ENCODE measurements at regions not wholly inside any gene's neighbourhood (a gene's known extent, or its start where the extent isn't known, plus 50 kb on each side); places are given as distances from the start of the nearest gene placed in this dataset.

DNA sequence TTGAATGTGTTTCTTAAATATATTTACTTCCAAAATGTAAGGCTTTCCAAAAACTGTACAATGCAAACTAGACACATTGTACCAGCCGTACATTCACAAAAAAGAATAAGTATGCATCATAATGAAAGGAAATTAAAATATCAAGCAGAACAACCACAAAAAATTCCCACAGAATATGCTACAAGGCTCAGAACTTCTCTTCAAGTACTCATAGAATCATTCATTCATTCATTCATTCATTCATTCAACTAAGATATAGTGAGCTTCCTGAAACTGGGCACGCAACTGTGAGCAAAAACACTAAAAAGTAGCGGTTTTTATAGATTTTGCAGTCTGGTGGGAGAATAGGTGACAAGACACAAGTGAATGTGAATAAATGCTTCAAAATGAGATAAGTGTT lies 690.1 kb downstream of the KCNA4 start:
- TF ChIP-seq CTCF (IDR thresholded peaks at IDR 0.05; ENCODE audit: low read depth, low read length, poor library complexity, severe bottlenecking) (no peak), EZH2phosphoT487 (IDR thresholded peaks at IDR 0.05; ENCODE audit: borderline replicate concordance, low read length) (no peak)

Data from DOHH2 (cell line).